Breast epithelium (tissue), 3 donors: ENCODE measurements at regions not wholly inside any gene's neighbourhood (a gene's known extent, or its start where the extent isn't known, plus 50 kb on each side); places are given as distances from the start of the nearest gene placed in this dataset.

Experiments
- POLR2A ChIP-seq: fragments of 450-650 bp; IDR thresholded peaks from one replicate; pipeline ENCODE4 v1.6.1; 2016; ENCODE audit warnings: antibody characterized with exemption, mild to moderate bottlenecking, moderate library complexity
- POLR2AphosphoS5 ChIP-seq, 3 donors: sonication (generic); formaldehyde crosslinking; IDR thresholded peaks; one replicate each; pipeline ENCODE4 v1.6.1; 2017; ENCODE audit warnings: antibody characterized with exemption in 3 of 3
- TF ChIP-seq, protein P1 (sequence below), 3 donors: fragments of 450-650 bp; IDR thresholded peaks; one replicate each; pipeline ENCODE4 v1.5.1; 2016 to 2017; ENCODE audit warnings: antibody characterized with exemption in 3 of 3, mild to moderate bottlenecking in 3 of 3, moderate library complexity in 3 of 3

DNA sequence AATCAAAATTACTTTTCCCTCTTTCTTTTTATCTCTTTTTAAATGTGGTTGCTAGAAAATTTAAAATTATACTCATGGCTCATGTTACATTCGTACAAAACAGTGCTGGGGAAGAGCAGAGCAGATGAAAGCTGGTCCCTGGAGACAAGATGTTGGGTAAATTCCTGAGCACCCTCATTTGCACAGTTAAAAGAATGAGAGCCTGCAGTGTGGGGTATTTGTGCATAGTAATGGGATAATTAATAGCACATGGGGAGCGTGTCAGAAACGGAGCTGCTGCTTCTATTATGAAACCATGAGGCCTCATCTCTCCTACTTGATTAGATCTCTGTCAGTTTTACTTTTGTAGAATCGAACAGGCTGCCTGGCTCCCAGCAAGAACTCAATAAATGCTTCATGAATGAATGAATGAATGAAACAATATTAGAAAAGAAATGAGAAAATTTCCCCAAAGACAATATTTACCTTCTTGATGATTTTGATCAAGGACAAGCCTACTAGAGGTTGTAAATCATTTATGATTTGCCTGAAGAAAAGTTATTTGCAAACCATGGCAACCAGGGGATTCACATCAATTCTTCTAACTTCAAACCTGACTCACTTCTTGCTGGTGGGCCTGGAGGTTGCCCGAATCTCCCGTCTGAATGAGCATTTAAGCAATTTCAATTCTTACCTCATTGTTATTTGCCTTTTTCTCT is 177.2 kb upstream of the TUT7 start:
- TF ChIP-seq, protein P1, sequence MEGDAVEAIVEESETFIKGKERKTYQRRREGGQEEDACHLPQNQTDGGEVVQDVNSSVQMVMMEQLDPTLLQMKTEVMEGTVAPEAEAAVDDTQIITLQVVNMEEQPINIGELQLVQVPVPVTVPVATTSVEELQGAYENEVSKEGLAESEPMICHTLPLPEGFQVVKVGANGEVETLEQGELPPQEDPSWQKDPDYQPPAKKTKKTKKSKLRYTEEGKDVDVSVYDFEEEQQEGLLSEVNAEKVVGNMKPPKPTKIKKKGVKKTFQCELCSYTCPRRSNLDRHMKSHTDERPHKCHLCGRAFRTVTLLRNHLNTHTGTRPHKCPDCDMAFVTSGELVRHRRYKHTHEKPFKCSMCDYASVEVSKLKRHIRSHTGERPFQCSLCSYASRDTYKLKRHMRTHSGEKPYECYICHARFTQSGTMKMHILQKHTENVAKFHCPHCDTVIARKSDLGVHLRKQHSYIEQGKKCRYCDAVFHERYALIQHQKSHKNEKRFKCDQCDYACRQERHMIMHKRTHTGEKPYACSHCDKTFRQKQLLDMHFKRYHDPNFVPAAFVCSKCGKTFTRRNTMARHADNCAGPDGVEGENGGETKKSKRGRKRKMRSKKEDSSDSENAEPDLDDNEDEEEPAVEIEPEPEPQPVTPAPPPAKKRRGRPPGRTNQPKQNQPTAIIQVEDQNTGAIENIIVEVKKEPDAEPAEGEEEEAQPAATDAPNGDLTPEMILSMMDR (IDR thresholded peaks at IDR 0.05): no peak
- TF ChIP-seq POLR2A (no peak), POLR2AphosphoS5 (IDR thresholded peaks at IDR 0.05) (no peak)
